Nephron (organoid): ENCODE measurements at regions not wholly inside any gene's neighbourhood (a gene's known extent, or its start where the extent isn't known, plus 50 kb on each side); places are given as distances from the start of the nearest gene placed in this dataset.
A peak's percentile ranks its signal among the peaks of the same experiment; 100 is the strongest.
"Not testable (repeated sequence)": the region's sequence is repeated elsewhere in the genome, so short reads cannot be mapped to it uniquely, and the experiment has no call there.

Source experiments
- H3K27ac Mint-ChIP-seq, 3 experiments: 2 replicates each; pipeline ENCODE4 v1.8.0; 2020; ENCODE audit warnings: mixed read lengths in 3 of 3, mild to moderate bottlenecking in 2 of 3, moderate library complexity in 1 of 3
- H3K27me3 Mint-ChIP-seq: 2 replicates; pipeline ENCODE4 v1.8.0; 2021; ENCODE audit warnings: low read depth, mild to moderate bottlenecking, moderate library complexity, mixed read lengths
- H3K36me3 Mint-ChIP-seq: 2 replicates; pipeline ENCODE4 v1.8.0; 2020; ENCODE audit warnings: low read depth, mixed read lengths
- H3K4me1 Mint-ChIP-seq: 2 replicates; pipeline ENCODE4 v1.8.0; 2020; ENCODE audit warnings: mixed read lengths
- H3K4me3 Mint-ChIP-seq, 3 experiments: 2 replicates each; pipeline ENCODE4 v1.8.0; 2020; ENCODE audit warnings: mild to moderate bottlenecking in 3 of 3, mixed read lengths in 3 of 3, moderate library complexity in 2 of 3
- H3K9me3 Mint-ChIP-seq: 2 replicates; pipeline ENCODE4 v1.8.0; 2020; ENCODE audit warnings: mixed read lengths
- TF ChIP-seq, protein P1 (sequence below), 3 experiments: fragments of 200-600 bp; sonication (generic); IDR thresholded peaks; one replicate each; pipeline ENCODE4 v1.5.0; 2021; ENCODE audit warnings: antibody characterized with exemption in 3 of 3; ENCODE audit not compliant: unreplicated experiment in 3 of 3

DNA sequence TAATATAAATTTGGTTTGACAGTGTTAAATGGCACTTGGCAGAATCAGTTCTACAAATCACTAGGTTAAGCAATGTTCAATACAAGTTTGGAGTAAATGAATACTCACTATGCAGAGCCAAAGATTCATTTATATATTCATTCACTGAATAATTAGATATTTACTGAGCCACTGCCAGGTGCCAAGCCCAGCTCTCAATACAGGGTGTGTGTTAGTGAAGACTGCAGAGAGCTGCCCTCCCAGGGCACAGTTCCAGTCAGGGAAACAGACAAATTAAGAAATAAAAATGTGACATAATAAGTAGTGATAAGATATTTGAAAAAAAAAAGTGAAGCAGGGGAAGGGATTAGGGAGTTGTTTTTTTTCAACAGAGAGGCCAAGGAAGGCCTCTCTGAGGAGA, 411.7 kb downstream of the KCNRG start:
- Mint-ChIP-seq H3K9me3 (peaks cover 2% of the 10 kb centered on the region), H3K27ac (peak overlapping the region in 1 of 3 experiments; percentile 35)

DNA sequence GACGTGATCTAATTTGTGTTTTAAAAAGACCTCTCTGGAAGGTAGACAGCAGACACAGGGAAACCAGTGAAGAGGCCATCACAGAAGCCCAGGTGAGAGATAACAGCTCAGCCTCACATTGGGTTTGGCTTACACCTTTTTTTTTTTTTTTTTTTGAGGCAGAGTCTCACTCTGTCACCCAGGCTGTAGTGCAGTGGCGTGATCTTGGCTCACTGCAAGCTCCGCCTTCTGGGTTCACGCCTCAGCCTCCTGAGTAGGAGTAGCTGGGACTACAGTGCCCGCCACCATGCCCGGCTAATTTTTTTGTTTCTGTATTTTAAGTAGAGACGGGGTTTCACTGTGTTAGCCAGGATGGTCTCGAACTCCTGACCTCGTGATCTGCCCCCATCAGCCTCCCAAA, 412.3 kb downstream of the KCNRG start:
- Mint-ChIP-seq H3K27ac (peak overlapping the region in 1 of 3 experiments; percentile 59), H3K4me1 (peaks cover 49% of the 10 kb centered on the region)
- H3K4me3 Mint-ChIP-seq, H3K36me3 Mint-ChIP-seq, H3K27me3 Mint-ChIP-seq, H3K9me3 Mint-ChIP-seq: not testable (repeated sequence)

More for the DNA sequence above, 411.7 kb downstream of the KCNRG start:
- Mint-ChIP-seq H3K4me1 (peaks cover 54% of the 10 kb centered on the region), H3K36me3 (no peaks in the 10 kb centered on the region), H3K27me3 (no peaks in the 10 kb centered on the region), H3K4me3 (no peak overlapping the region)
- TF ChIP-seq, protein P1, sequence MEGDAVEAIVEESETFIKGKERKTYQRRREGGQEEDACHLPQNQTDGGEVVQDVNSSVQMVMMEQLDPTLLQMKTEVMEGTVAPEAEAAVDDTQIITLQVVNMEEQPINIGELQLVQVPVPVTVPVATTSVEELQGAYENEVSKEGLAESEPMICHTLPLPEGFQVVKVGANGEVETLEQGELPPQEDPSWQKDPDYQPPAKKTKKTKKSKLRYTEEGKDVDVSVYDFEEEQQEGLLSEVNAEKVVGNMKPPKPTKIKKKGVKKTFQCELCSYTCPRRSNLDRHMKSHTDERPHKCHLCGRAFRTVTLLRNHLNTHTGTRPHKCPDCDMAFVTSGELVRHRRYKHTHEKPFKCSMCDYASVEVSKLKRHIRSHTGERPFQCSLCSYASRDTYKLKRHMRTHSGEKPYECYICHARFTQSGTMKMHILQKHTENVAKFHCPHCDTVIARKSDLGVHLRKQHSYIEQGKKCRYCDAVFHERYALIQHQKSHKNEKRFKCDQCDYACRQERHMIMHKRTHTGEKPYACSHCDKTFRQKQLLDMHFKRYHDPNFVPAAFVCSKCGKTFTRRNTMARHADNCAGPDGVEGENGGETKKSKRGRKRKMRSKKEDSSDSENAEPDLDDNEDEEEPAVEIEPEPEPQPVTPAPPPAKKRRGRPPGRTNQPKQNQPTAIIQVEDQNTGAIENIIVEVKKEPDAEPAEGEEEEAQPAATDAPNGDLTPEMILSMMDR (IDR thresholded peaks at IDR 0.05; ENCODE audit: unreplicated experiment in 3 of 3), result no peak

DNA sequence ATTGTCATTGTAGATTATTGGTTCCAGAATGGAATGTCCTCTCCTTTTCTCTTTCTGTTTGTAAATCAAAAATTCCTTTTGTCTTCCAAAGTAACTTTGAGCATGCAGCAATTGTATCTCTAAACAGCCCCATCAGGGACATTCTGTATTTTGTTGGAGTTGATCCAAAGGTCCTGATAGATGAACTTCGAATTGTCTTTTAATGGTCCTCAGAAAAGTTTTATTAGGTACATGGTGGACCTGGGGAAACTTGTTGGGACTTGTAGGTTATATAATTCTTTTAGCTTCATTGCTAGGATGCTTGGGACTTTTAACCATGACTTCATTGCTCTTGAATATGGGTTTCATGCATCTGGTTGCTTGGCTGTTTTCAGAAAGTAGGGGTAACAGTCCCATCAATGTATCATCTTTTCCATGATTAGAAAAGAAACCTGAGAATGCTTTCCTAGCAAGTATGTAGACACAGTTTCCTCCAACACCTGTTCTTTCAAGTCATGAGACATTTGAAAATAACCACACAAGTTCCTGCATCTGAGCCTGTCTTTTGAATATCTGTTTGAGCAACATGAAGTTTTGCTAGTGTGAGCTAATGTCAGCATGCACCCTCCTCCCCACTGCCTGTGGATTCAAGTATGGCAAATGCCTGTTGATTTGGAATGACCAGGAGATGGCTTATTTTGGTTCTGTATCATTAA, 413.1 kb downstream of the KCNRG start:
- Mint-ChIP-seq H3K4me3 (no peak overlapping the region), H3K27ac (peak overlapping the region; percentile 22 to 59 (median 57)), H3K27me3 (no peaks in the 10 kb centered on the region), H3K4me1 (peaks cover 40% of the 10 kb centered on the region), H3K36me3 (no peaks in the 10 kb centered on the region), H3K9me3 (peaks cover 2% of the 10 kb centered on the region)
- TF ChIP-seq, protein P1 (IDR thresholded peaks at IDR 0.05; ENCODE audit: unreplicated experiment in 3 of 3), result no peak

DNA sequence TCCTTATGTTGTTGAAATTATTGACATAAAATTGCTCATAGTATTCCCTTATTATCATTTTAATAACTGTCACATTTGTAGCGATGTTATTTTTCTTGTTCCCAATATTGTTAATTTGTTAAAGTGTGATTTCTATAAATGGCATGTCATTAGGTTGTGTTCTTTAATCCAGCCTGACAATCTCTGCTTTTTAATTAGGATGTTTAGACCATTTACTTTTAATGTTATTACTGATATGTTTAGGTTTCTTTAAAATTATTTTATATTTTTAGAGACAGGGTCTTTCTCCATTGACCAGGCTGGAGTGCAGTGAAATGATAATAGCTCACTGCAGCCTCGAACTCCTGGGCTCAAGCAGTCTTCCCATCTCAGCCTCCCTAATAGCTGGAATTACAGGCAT, 408.5 kb downstream of the DLEU7 start:
- peaks cover 15% of the 10 kb centered on the region for H3K4me1 Mint-ChIP-seq
- peaks cover 6% of the 10 kb centered on the region for H3K9me3 Mint-ChIP-seq
- no peak overlapping the region for H3K4me3 Mint-ChIP-seq
- TF ChIP-seq, protein P1 (IDR thresholded peaks at IDR 0.05; ENCODE audit: unreplicated experiment in 3 of 3), result no peak
- no peaks in the 10 kb centered on the region for H3K27me3 Mint-ChIP-seq
- H3K36me3 Mint-ChIP-seq, result no peaks in the 10 kb centered on the region
- H3K27ac Mint-ChIP-seq, result no peak overlapping the region

DNA sequence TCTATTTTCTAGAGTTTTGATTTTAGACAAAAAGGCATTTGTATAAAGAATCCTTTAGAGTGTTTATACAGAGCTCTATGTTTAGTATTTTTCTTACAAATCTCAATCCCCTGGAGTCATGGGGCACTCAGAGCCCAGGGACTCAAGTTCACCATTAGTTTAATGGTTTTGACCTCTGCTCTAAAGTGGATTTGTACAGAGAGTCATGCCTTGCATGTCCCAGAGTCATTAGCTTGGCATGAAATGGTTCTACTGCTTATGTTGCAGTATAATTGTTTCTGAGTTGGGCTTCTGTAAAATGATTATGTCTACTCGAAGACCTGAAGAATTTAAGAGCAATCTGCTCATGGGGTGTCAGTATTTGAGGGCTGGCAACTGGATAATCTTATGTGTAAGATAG, 406.2 kb downstream of the DLEU7 start:
- Mint-ChIP-seq H3K9me3 (peaks cover 3% of the 10 kb centered on the region), H3K4me1 (peaks cover 10% of the 10 kb centered on the region), H3K4me3 (no peak overlapping the region), H3K36me3 (no peaks in the 10 kb centered on the region), H3K27me3 (no peaks in the 10 kb centered on the region), H3K27ac (no peak overlapping the region)
- TF ChIP-seq, protein P1 (IDR thresholded peaks at IDR 0.05; ENCODE audit: unreplicated experiment in 3 of 3), result no peak

DNA sequence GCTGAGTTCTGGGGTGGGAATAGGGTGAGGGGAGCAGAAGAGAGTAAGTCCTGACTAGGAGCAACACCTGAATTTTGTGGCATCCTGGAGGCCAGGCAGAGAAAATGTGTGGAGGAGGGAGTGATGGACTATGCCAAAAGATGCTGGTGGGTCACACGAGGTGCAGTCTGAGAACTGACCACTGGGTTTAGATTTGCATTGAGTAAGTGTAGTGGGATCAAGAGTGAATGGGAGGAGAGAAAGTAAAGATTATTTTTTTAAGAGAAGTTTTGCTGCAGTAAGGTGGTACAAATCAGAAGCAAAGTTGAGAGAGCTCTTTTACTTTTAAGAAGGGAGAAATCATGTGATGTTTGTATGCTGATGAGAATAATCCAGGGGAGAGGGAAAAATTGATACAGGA, 405.1 kb downstream of the DLEU7 start:
- H3K36me3 Mint-ChIP-seq, result no peaks in the 10 kb centered on the region

More for the DNA sequence above, 405.1 kb downstream of the DLEU7 start:
- Mint-ChIP-seq H3K27me3 (no peaks in the 10 kb centered on the region), H3K4me3 (no peak overlapping the region), H3K9me3 (peaks cover 3% of the 10 kb centered on the region), H3K27ac (no peak overlapping the region), H3K4me1 (peaks cover 10% of the 10 kb centered on the region)
- TF ChIP-seq, protein P1 (IDR thresholded peaks at IDR 0.05; ENCODE audit: unreplicated experiment in 3 of 3), result no peak
